B cell (primary cell): ENCODE measurements at regions not wholly inside any gene's neighbourhood (a gene's known extent, or its start where the extent isn't known, plus 50 kb on each side); places are given as distances from the start of the nearest gene placed in this dataset.

Experiments
- ATAC-seq: fragments of 200-7000 bp; cut with Tn5 transposase; one replicate; pipeline ENCODE4 v1.10.0; 2021; ENCODE audit warnings: low read depth, mild to moderate bottlenecking, moderate number of reproducible peaks, moderate library complexity
- CTCF ChIA-PET: fragments of 350-600 bp; sonication (Branson Sonifier 250); formaldehyde crosslinking; loops from one replicate; lab custom pipeline; 2021; ENCODE audit warnings: antibody characterized with exemption, inconsistent platforms; lab: Charles Lee
- POLR2A ChIA-PET: fragments of 350-600 bp; sonication (Branson Sonifier 250); formaldehyde crosslinking; loops from one replicate; lab custom pipeline; 2021; ENCODE audit warnings: antibody characterized with exemption; lab: Charles Lee
- DNase-seq: peaks from one replicate; pipeline ENCODE4 v3.0.0; 2013
- H2AFZ ChIP-seq: 2 replicates; pipeline ENCODE4 v1.6.1; 2012; ENCODE audit warnings: mild to moderate bottlenecking, low read depth, low read length; ENCODE audit not compliant: insufficient read depth, poor library complexity, severe bottlenecking
- H3K27ac ChIP-seq, 2 donors: 1 replicate in 1 of 2; 2 replicates in 1 of 2; pipeline ENCODE4 v1.5.1; 2012 to 2013; ENCODE audit warnings: low read length in 2 of 2, mild to moderate bottlenecking in 2 of 2, moderate library complexity in 1 of 2
- H3K27me3 ChIP-seq, 4 experiments: fragments of 200-600 bp in 1 of 4; sonication (generic) in 1 of 4; replicated peaks in 1 of 4; 1 replicate in 2 of 4; 2 replicates in 2 of 4; pipeline versions ENCODE4 v1.6.1 to v1.7.0; 2013 to 2016; ENCODE audit warnings: low read length in 3 of 4, mild to moderate bottlenecking in 2 of 4, mixed read lengths in 1 of 4, moderate library complexity in 1 of 4; ENCODE audit not compliant: insufficient read depth in 4 of 4, control insufficient read depth in 3 of 4; ENCODE audit errors: control extremely low read depth in 1 of 4
- H3K36me3 ChIP-seq, 2 experiments: replicated peaks in 1 of 2; 1 replicate in 1 of 2; 2 replicates in 1 of 2; pipeline versions ENCODE4 v1.6.1 to v1.7.1; 2013; ENCODE audit warnings: low read length in 1 of 2; ENCODE audit not compliant: insufficient read depth in 2 of 2, control insufficient read depth in 1 of 2; ENCODE audit errors: control extremely low read depth in 1 of 2, extremely low read depth in 1 of 2
- H3K4me1 ChIP-seq, 2 donors: fragments of 200-600 bp in 1 of 2; sonication (generic) in 1 of 2; 1 replicate in 1 of 2; 2 replicates in 1 of 2; pipeline versions ENCODE4 v1.5.1 to v1.6.1; 2013 to 2017; ENCODE audit warnings: low read length in 2 of 2; ENCODE audit not compliant: control insufficient read depth in 2 of 2, insufficient read depth in 2 of 2
- H3K4me2 ChIP-seq: replicated peaks from 2 replicates; pipeline ENCODE3; 2012; ENCODE audit warnings: mild to moderate bottlenecking, low read depth, low read length; ENCODE audit not compliant: poor library complexity, severe bottlenecking
- H3K4me3 ChIP-seq, 5 experiments: fragments of 200-600 bp in 1 of 5; sonication (generic) in 1 of 5; 1 replicate in 3 of 5; 2 replicates in 2 of 5; pipeline versions ENCODE4 v1.5.1 to v1.7.0; 2011 to 2016; ENCODE audit warnings: low read length in 4 of 5, mild to moderate bottlenecking in 4 of 5, low read depth in 2 of 5, control low read depth in 1 of 5, moderate library complexity in 1 of 5; ENCODE audit not compliant: insufficient read depth in 1 of 5; ENCODE audit errors: control extremely low read depth in 1 of 5, extremely low read depth in 1 of 5
- H3K79me2 ChIP-seq: fragments of 200-600 bp; sonication (generic); one replicate; pipeline ENCODE4 v1.6.0; 2016; ENCODE audit warnings: low read length; ENCODE audit not compliant: control insufficient read depth, insufficient read depth
- H3K9ac ChIP-seq: fragments of 200-600 bp; sonication (generic); 2 replicates; pipeline ENCODE4 v1.6.1; 2017; ENCODE audit warnings: mild to moderate bottlenecking, low read length, moderate library complexity
- H3K9me3 ChIP-seq, 3 donors: one replicate each; pipeline versions ENCODE4 v1.6.1 to v1.7.1; 2013; ENCODE audit warnings: low read length in 2 of 3; ENCODE audit not compliant: control insufficient read depth in 2 of 3, insufficient read depth in 1 of 3; ENCODE audit errors: control extremely low read depth in 1 of 3
- H4K20me1 ChIP-seq: 2 replicates; pipeline ENCODE4 v1.6.0; 2012; ENCODE audit warnings: mild to moderate bottlenecking, low read length; ENCODE audit not compliant: insufficient read depth, control insufficient read depth, poor library complexity, severe bottlenecking
- H3K27ac Mint-ChIP-seq: one replicate; pipeline ENCODE4 v1.8.0; 2021; ENCODE audit warnings: mixed read lengths
- H3K27me3 Mint-ChIP-seq: one replicate; pipeline ENCODE4 v1.8.0; 2021; ENCODE audit warnings: mixed read lengths
- H3K4me1 Mint-ChIP-seq: one replicate; pipeline ENCODE4 v1.8.0; 2021; ENCODE audit warnings: mixed read lengths
- H3K4me3 Mint-ChIP-seq: one replicate; pipeline ENCODE4 v1.8.0; 2021; ENCODE audit warnings: mixed read lengths
- H3K9me3 Mint-ChIP-seq: one replicate; pipeline ENCODE4 v1.8.0; 2022; ENCODE audit warnings: mixed read lengths; ENCODE audit not compliant: insufficient read depth
- CTCF ChIP-seq: fragments of 200-600 bp; IDR thresholded peaks from one replicate; pipeline ENCODE4 v1.8.0; 2022; ENCODE audit warnings: antibody characterized with exemption, mild to moderate bottlenecking
- EZH2 ChIP-seq: IDR thresholded peaks from 2 replicates; pipeline ENCODE4 v1.6.1; 2012; ENCODE audit warnings: borderline replicate concordance, low read depth, mild to moderate bottlenecking, moderate library complexity, low read length; ENCODE audit not compliant: insufficient read depth, poor library complexity, severe bottlenecking
- whole genome bisulfite sequencing: methylation state at CpG from one replicate; pipeline ENCODE4 v1.1.5; 2013; ENCODE audit warnings: missing lambda C conversion rate; ENCODE audit not compliant: insufficient coverage; 5-methylcytosine and 5-hydroxymethylcytosine counted together
- intact Hi-C: fragments of 100-400 bp; cut with micrococcal nuclease; formaldehyde crosslinking; loops from one replicate; pipeline ENCODE4 v1.10.0; 2022

- ATAC-seq: no peak
- Histone ChIP-seq H3K4me1 (no peaks in the 10 kb centered on the region), H3K4me3 (no peak overlapping the region), H3K36me3 (no peaks in the 10 kb centered on the region), H4K20me1 (no peaks in the 10 kb centered on the region), H3K4me2 (no peak overlapping the region), H3K27me3 (no peaks in the 10 kb centered on the region), H3K79me2 (no peaks in the 10 kb centered on the region), H3K27ac (no peak overlapping the region), H3K9ac (no peak overlapping the region), H2AFZ (no peak overlapping the region), H3K9me3 (peaks cover 0 to 3% (median 0%) of the 10 kb centered on the region in 3 donors)
- peaks cover 3% of the 10 kb centered on the region for H3K9me3 Mint-ChIP-seq
- intact Hi-C loops: no loop called here
- H3K27me3 Mint-ChIP-seq: no peaks in the 10 kb centered on the region
- H3K27ac Mint-ChIP-seq: no peak overlapping the region
- CTCF ChIA-PET: no interaction called here
- POLR2A ChIA-PET: no interaction called here
- TF ChIP-seq EZH2: no peak
- no peak for TF ChIP-seq CTCF
- WGBS: 88% methylated on average over 5 of the region's 7 CpGs
- H3K4me3 Mint-ChIP-seq: no peak overlapping the region
- H3K4me1 Mint-ChIP-seq: no peaks in the 10 kb centered on the region
- no peak for DNase-seq
These were observed 317.7 kb downstream of the TDRD15 start for GRCh38 chr2:21441442-21441841.

GRCh38 chr2:21443494-21444105 is 319.8 kb downstream of the TDRD15 start:
- Histone ChIP-seq H3K4me1 (no peaks in the 10 kb centered on the region), H3K9me3 (peaks cover 0 to 3% (median 0%) of the 10 kb centered on the region in 3 donors), H3K4me3 (no peak overlapping the region), H2AFZ (no peak overlapping the region), H3K36me3 (no peaks in the 10 kb centered on the region), H3K9ac (no peak overlapping the region), H4K20me1 (no peaks in the 10 kb centered on the region), H3K4me2 (no peak overlapping the region), H3K27me3 (no peaks in the 10 kb centered on the region), H3K27ac (no peak overlapping the region), H3K79me2 (no peaks in the 10 kb centered on the region)
- ATAC-seq (no peak), DNase-seq (no peak)
- Mint-ChIP-seq H3K4me3 (no peak overlapping the region), H3K27me3 (no peaks in the 10 kb centered on the region), H3K4me1 (no peaks in the 10 kb centered on the region), H3K27ac (no peak overlapping the region), H3K9me3 (peaks cover 3% of the 10 kb centered on the region)
- intact Hi-C loops: no loop called here
- 75% methylated on average over 4 of the region's 5 CpGs for WGBS
- ChIA-PET CTCF (no interaction called here), POLR2A (no interaction called here)
- TF ChIP-seq EZH2 (no peak), CTCF (no peak)
